Stimulated activated naive B cell treated with anti-CD40 and anti-IgM and Interleukin-4, amounts not matched to agents 10 μg/mL and 1 μg/mL and 100 μg/mL, for 72 hours (primary cell): ENCODE measurements at regions not wholly inside any gene's neighbourhood (a gene's known extent, or its start where the extent isn't known, plus 50 kb on each side); places are given as distances from the start of the nearest gene placed in this dataset.

Experiments
- ATAC-seq, 2 donors: fragments of 150-1000 bp; cut with Tn5 transposase; replicated peaks; 2 replicates each; pipeline ENCODE4 v1.10.0; 2021; ENCODE audit warnings: moderate library complexity in 1 of 2
- DNase-seq: peaks from one replicate; pipeline ENCODE4 v3.0.0; 2021
- H3K27ac Mint-ChIP-seq: one replicate; pipeline ENCODE4 v1.8.0; 2022; ENCODE audit warnings: mild to moderate bottlenecking, mixed read lengths
- H3K27me3 Mint-ChIP-seq, 2 donors: one replicate each; pipeline ENCODE4 v1.8.0; 2022; ENCODE audit warnings: mixed read lengths in 2 of 2
- H3K36me3 Mint-ChIP-seq, 2 donors: one replicate each; pipeline ENCODE4 v1.8.0; 2022; ENCODE audit warnings: mixed read lengths in 2 of 2, mild to moderate bottlenecking in 1 of 2
- H3K4me1 Mint-ChIP-seq, 2 donors: one replicate each; pipeline ENCODE4 v1.8.0; 2022; ENCODE audit warnings: mixed read lengths in 2 of 2, mild to moderate bottlenecking in 1 of 2
- H3K4me3 Mint-ChIP-seq, 2 donors: one replicate each; pipeline ENCODE4 v1.8.0; 2022; ENCODE audit warnings: mild to moderate bottlenecking in 2 of 2, mixed read lengths in 2 of 2, moderate library complexity in 1 of 2
- H3K9me3 Mint-ChIP-seq, 2 donors: one replicate each; pipeline ENCODE4 v1.8.0; 2022; ENCODE audit warnings: mixed read lengths in 2 of 2, mild to moderate bottlenecking in 1 of 2

- H3K4me1 Mint-ChIP-seq: peaks cover 9 to 18% of the 10 kb centered on the region in 2 donors
- peaks cover 9 to 15% of the 10 kb centered on the region in 2 donors for H3K36me3 Mint-ChIP-seq
- peaks cover 11 to 12% of the 10 kb centered on the region in 2 donors for H3K9me3 Mint-ChIP-seq
- no peak for ATAC-seq
- H3K27me3 Mint-ChIP-seq: peaks cover 0 to 21% of the 10 kb centered on the region in 2 donors
- no peak overlapping the region for H3K4me3 Mint-ChIP-seq
- no peak overlapping the region for H3K27ac Mint-ChIP-seq
- DNase-seq: no peak
These were observed 57.5 kb downstream of the CSF2 start for GRCh38 chr5:132130918-132131715.

GRCh38 chr5:132132138-132132537 is 58.5 kb downstream of the CSF2 start:
- peaks cover 9 to 11% of the 10 kb centered on the region in 2 donors for H3K9me3 Mint-ChIP-seq
- peaks cover 9 to 31% of the 10 kb centered on the region in 2 donors for H3K27me3 Mint-ChIP-seq
- DNase-seq (no peak), ATAC-seq (no peak)
- peaks cover 9 to 15% of the 10 kb centered on the region in 2 donors for H3K36me3 Mint-ChIP-seq
- no peak overlapping the region for H3K27ac Mint-ChIP-seq
- H3K4me3 Mint-ChIP-seq: no peak overlapping the region
- H3K4me1 Mint-ChIP-seq: peaks cover 9 to 21% of the 10 kb centered on the region in 2 donors

DNA sequence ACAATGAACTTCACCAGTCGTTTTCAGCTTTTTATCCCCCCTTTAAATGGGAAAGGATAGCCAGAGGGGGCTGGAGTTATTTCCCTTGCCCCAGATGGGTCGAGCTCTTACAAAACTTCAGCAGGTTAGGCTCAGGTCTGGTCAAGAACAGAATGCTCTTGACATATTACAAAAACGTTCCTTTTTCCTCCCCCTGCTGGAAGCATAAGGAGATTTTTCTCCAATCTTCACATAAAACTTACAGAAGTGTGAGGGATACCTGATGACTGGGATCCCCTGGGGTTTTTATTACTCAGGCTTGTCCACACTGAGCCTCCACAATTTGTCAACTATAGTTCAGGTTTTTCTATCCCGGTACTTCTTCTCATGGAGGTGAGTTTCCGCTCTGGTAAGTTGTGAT is 60.8 kb downstream of the CSF2 start:
- peaks cover 11 to 31% of the 10 kb centered on the region in 2 donors for H3K27me3 Mint-ChIP-seq
- peak; percentile 34 to 52 for ATAC-seq
- H3K4me3 Mint-ChIP-seq: no peak overlapping the region
- DNase-seq: no peak
- H3K9me3 Mint-ChIP-seq: peaks cover 5 to 6% of the 10 kb centered on the region in 2 donors
- H3K27ac Mint-ChIP-seq: no peak overlapping the region
- peaks cover 14 to 29% of the 10 kb centered on the region in 2 donors for H3K4me1 Mint-ChIP-seq
- peaks cover 3 to 7% of the 10 kb centered on the region in 2 donors for H3K36me3 Mint-ChIP-seq

DNA sequence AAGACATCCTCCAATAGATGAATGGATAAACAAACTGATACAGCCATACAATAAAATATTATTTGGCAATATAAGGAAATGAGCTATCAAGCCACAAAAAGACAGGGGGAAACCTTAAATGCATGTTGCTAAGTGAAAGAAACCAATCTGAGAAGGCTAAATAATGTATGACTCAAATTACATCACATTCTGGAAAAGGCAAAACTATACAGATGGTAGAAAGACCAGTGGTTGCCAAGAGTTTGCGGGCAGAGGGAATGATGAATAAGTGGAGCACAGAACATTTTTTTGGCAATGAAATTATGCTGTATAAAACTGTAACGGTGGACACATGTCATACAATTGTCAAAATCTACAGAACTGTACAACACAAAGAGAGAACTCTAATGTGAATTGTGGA is 63.3 kb downstream of the CSF2 start:
- no peak for ATAC-seq
- Mint-ChIP-seq H3K27ac (no peak overlapping the region), H3K27me3 (peaks cover 20 to 30% of the 10 kb centered on the region in 2 donors), H3K9me3 (peaks cover 7 to 13% of the 10 kb centered on the region in 2 donors), H3K36me3 (peaks cover 8 to 10% of the 10 kb centered on the region in 2 donors), H3K4me3 (no peak overlapping the region), H3K4me1 (peaks cover 14 to 29% of the 10 kb centered on the region in 2 donors)
- DNase-seq: no peak

- no peak overlapping the region for H3K27ac Mint-ChIP-seq
- DNase-seq: no peak
These were observed 64.7 kb downstream of the CSF2 start for GRCh38 chr5:132138260-132138659.

More at GRCh38 chr5:132138260-132138659, 64.7 kb downstream of the CSF2 start:
- H3K36me3 Mint-ChIP-seq: peaks cover 10 to 17% of the 10 kb centered on the region in 2 donors
- peaks cover 16 to 34% of the 10 kb centered on the region in 2 donors for H3K4me1 Mint-ChIP-seq
- ATAC-seq: peak; percentile 38 to 66
- H3K27me3 Mint-ChIP-seq: peaks cover 20 to 22% of the 10 kb centered on the region in 2 donors
- H3K4me3 Mint-ChIP-seq: no peak overlapping the region
- peaks cover 13 to 22% of the 10 kb centered on the region in 2 donors for H3K9me3 Mint-ChIP-seq
